Prostate gland (tissue), 2 donors: ENCODE measurements at regions not wholly inside any gene's neighbourhood (a gene's known extent, or its start where the extent isn't known, plus 50 kb on each side); places are given as distances from the start of the nearest gene placed in this dataset.

Source experiments
- DNase-seq: peaks from one replicate; pipeline ENCODE4 v3.0.0-alpha.2; 2019; ENCODE audit warnings: low spot score
- H3K27ac ChIP-seq, 2 donors: fragments of 200-600 bp; sonication (generic); 2 replicates each; pipeline ENCODE4 v1.5.1; 2017 to 2019
- H3K27me3 ChIP-seq: fragments of 200-600 bp; sonication (generic); replicated peaks from 2 replicates; pipeline ENCODE4 v1.5.1; 2019; ENCODE audit not compliant: insufficient read depth
- H3K36me3 ChIP-seq, 2 donors: fragments of 200-600 bp; sonication (generic); 1 replicate in 1 of 2; 2 replicates in 1 of 2; pipeline versions ENCODE4 v1.5.1 to v1.8.1; 2017 to 2019
- H3K4me1 ChIP-seq: fragments of 200-600 bp; sonication (generic); replicated peaks from 2 replicates; pipeline ENCODE4 v1.5.1; 2019
- H3K4me3 ChIP-seq, 2 donors: fragments of 200-600 bp; sonication (generic); 2 replicates each; pipeline ENCODE4 v1.5.1; 2017 to 2019
- H3K9me3 ChIP-seq: fragments of 200-600 bp; sonication (generic); 2 replicates; pipeline ENCODE4 v1.5.1; 2017
- POLR2A ChIP-seq: fragments of 450-650 bp; IDR thresholded peaks from one replicate; pipeline ENCODE4 v1.6.1; 2016; ENCODE audit warnings: antibody characterized with exemption, mild to moderate bottlenecking
- POLR2AphosphoS5 ChIP-seq: sonication (generic); formaldehyde crosslinking; IDR thresholded peaks from one replicate; pipeline ENCODE4 v1.6.1; 2017; ENCODE audit warnings: antibody characterized with exemption
- WGBS: methylation state at CpG from one replicate; pipeline ENCODE4 v1.1.5; 2018; 5-methylcytosine and 5-hydroxymethylcytosine counted together
- intact Hi-C: fragments of 100-400 bp; cut with DNase I; formaldehyde crosslinking; loops from one replicate; pipeline ENCODE4 v1.14.2; 2022
- TF ChIP-seq, protein P1 (sequence below), 4 experiments: fragments of 200-600 bp in 2 of 4; fragments of 450-650 bp in 2 of 4; sonication (generic) in 2 of 4; IDR thresholded peaks; 1 replicate in 3 of 4; 2 replicates in 1 of 4; pipeline ENCODE4 v1.5.1; 2016 to 2019; ENCODE audit warnings: antibody characterized with exemption in 4 of 4, mild to moderate bottlenecking in 2 of 4, moderate library complexity in 2 of 4

DNA sequence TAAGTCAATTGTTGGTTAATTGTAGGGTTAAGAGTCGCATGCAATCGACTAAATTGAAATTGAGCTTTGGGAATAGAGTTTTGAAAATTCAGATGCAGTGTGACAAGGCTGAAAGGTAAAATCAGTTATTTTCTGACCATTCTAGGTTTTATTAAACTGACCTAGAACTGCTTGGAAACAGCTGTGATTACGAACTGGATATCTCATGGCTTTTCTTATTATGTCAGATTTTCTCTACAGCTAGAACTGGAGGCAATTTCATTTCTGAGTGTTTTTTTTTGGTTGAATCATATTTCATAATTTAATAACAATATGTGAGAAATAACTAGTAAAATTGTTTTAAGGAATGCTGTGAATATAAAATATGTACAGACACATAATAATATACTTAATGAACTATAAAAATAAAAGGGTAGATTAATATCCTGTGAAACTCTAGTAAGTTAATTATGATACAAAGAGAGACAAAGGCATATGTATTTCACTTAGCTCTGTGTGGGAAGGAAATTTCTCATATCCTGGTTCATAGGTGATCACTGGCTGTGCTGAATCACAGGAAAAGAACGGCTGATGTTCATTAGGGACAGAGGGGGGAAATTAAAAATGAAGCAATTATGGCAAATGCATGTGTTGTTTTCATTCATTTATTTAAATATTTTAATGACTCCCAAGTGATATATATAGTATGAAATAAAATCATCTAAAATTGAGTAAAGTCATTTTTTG lies 403.2 kb downstream of the ZIC1 start:
- Histone ChIP-seq H3K4me3 (no peak overlapping the region), H3K27me3 (no peaks in the 10 kb centered on the region), H3K36me3 (no peaks in the 10 kb centered on the region), H3K9me3 (no peaks in the 10 kb centered on the region), H3K27ac (no peak overlapping the region), H3K4me1 (no peaks in the 10 kb centered on the region)
- 77% methylated on average over 4 of the region's 4 CpGs for WGBS
- intact Hi-C loops = no loop called here
- no peak for DNase-seq
- TF ChIP-seq, protein P1, sequence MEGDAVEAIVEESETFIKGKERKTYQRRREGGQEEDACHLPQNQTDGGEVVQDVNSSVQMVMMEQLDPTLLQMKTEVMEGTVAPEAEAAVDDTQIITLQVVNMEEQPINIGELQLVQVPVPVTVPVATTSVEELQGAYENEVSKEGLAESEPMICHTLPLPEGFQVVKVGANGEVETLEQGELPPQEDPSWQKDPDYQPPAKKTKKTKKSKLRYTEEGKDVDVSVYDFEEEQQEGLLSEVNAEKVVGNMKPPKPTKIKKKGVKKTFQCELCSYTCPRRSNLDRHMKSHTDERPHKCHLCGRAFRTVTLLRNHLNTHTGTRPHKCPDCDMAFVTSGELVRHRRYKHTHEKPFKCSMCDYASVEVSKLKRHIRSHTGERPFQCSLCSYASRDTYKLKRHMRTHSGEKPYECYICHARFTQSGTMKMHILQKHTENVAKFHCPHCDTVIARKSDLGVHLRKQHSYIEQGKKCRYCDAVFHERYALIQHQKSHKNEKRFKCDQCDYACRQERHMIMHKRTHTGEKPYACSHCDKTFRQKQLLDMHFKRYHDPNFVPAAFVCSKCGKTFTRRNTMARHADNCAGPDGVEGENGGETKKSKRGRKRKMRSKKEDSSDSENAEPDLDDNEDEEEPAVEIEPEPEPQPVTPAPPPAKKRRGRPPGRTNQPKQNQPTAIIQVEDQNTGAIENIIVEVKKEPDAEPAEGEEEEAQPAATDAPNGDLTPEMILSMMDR (IDR thresholded peaks at IDR 0.05) = no peak
- TF ChIP-seq POLR2AphosphoS5 (no peak), POLR2A (no peak)

DNA sequence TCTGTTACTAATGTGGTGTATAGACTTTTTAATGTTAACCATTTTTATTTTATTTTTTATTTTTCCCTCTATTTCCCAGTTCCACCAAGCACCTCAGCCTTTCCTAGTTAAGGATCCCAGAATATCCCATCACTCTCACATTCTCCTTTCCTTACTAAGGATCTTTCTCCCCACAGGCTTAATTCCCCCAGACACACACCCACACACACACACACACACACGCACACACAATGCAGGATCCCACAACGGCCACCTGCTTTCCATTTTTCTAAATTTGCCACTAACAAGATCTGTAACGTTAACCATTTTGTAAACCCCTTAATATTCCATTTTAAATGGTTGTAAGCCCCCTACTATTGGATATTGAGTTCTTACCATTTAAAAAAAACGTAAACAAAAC lies 404.1 kb downstream of the ZIC1 start:
- no peaks in the 10 kb centered on the region for H3K9me3 ChIP-seq
- H3K27ac ChIP-seq = no peak overlapping the region
- no peaks in the 10 kb centered on the region for H3K27me3 ChIP-seq
- no peak for DNase-seq
- no peaks in the 10 kb centered on the region for H3K36me3 ChIP-seq
- WGBS = 65% methylated on average over 4 of the region's 4 CpGs
- no peak for TF ChIP-seq POLR2AphosphoS5
- no peak for TF ChIP-seq POLR2A
- TF ChIP-seq, protein P1 (IDR thresholded peaks at IDR 0.05) = no peak
- H3K4me3 ChIP-seq = no peak overlapping the region
- H3K4me1 ChIP-seq = no peaks in the 10 kb centered on the region
- intact Hi-C loops = no loop called here

DNA sequence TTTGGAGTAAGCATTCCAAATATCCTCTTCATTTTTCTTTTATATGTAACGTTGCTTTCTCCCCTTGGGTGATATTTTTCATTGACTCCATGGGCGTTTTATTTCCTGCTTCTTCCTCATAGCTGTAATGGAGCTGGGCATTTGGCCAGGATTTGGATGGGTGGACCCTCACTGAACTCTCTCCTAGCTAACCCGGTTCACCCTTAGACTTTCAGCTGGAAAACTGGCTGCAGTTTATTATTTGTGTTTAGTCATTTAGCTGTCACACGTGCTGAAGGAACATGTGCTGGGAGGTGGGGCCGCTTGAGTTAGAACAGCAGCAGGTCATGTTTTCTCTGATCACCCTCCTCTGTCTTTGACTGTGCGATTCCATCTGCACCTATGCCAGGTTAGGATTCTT lies 407.6 kb downstream of the ZIC1 start:
- TF ChIP-seq, protein P1 (IDR thresholded peaks at IDR 0.05) = no peak
- TF ChIP-seq POLR2AphosphoS5 = no peak
- no peak for TF ChIP-seq POLR2A
- no peak overlapping the region for H3K27ac ChIP-seq
- no peaks in the 10 kb centered on the region for H3K9me3 ChIP-seq
- no peaks in the 10 kb centered on the region for H3K36me3 ChIP-seq
- intact Hi-C loops = no loop called here
- no peaks in the 10 kb centered on the region for H3K27me3 ChIP-seq
- no peak overlapping the region for H3K4me3 ChIP-seq
- peak; percentile 4 for DNase-seq
- H3K4me1 ChIP-seq = no peaks in the 10 kb centered on the region
- 15% methylated on average over 6 of the region's 6 CpGs for WGBS

DNA sequence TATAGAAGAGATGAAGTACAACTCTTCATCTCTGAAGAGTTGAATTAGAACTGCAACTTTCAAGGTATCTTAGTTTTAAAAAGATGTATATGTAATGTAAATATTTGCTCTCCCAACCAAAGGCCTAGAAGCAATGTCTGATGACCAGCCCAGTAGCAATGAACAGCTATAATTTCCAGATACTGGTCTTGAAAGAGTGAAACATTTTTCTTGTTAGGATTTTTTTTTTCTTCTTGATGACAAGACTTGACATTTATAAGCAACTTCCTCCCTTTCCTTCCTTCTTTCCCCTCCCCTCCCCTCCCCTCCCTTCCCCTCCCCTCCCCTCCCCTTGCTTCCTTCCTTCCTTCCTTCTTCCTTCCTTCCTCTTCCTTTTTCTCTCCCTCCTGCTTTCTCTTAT lies 423.4 kb downstream of the ZIC1 start:
- Histone ChIP-seq H3K36me3 (no peaks in the 10 kb centered on the region), H3K9me3 (no peaks in the 10 kb centered on the region), H3K4me1 (no peaks in the 10 kb centered on the region), H3K4me3 (no peak overlapping the region), H3K27me3 (no peaks in the 10 kb centered on the region), H3K27ac (no peak overlapping the region)
- no peak for DNase-seq
- intact Hi-C loops = no loop called here
- TF ChIP-seq POLR2A (no peak), POLR2AphosphoS5 (no peak)
- TF ChIP-seq, protein P1 (IDR thresholded peaks at IDR 0.05) = no peak

DNA sequence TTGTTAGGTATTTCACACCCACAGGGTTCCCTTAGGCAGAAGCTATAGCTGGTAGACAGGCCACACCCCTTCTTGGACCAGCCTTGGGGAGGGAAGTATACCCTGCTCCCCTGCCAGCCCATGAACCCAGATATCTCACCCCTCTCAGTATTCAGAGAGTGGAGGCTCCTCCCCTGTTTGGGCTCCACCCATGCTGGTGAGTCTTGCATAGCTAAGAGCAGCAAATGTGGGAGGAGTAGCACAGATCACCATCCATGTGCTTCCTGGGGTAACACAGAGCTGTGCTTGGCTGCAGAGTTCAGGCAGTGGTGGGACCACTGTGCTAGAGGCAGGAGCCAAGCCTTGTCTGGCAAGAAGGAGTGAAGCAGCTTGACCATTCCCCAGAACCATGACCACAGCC lies 427.2 kb downstream of the ZIC1 start:
- H3K9me3 ChIP-seq = no peaks in the 10 kb centered on the region
- H3K4me3 ChIP-seq = no peak overlapping the region
- no peaks in the 10 kb centered on the region for H3K36me3 ChIP-seq
- no peaks in the 10 kb centered on the region for H3K4me1 ChIP-seq
- DNase-seq = no peak
- intact Hi-C loops = no loop called here
- no peak overlapping the region for H3K27ac ChIP-seq
- TF ChIP-seq POLR2AphosphoS5 (no peak), POLR2A (no peak)
- TF ChIP-seq, protein P1 (IDR thresholded peaks at IDR 0.05) = no peak
- H3K27me3 ChIP-seq = no peaks in the 10 kb centered on the region
